K562 (cell line): ENCODE measurements at regions not wholly inside any gene's neighbourhood (a gene's known extent, or its start where the extent isn't known, plus 50 kb on each side); places are given as distances from the start of the nearest gene placed in this dataset.

ENCODE experiments used
- ATAC-seq: fragments of 200-7000 bp; cut with Tn5 transposase; 3 replicates; pipeline ENCODE4 v1.9.1; 2020; ENCODE audit warnings: moderate library complexity
- BruUV-seq: library from RNA; stranded (reverse); fragments of 400-500 nt; replicated peaks from 2 replicates; lab custom pipeline; 2021; lab: Mats Ljungman, UMichigan
- CTCF ChIA-PET: fragments of 300-600 bp; formaldehyde crosslinking; extraction: SDS; loops from one replicate; lab custom pipeline; 2021; ENCODE audit warnings: low intra/inter-chr PET ratio; lab: Yijun Ruan, JAX
- POLR2A ChIA-PET: fragments of 300-600, 350-650 bp; sonication (Branson Sonifier 250); formaldehyde crosslinking; extraction: SDS; loops from one replicate; lab custom pipeline; 2021; ENCODE audit warnings: antibody characterized with exemption, inconsistent platforms; lab: Yijun Ruan, JAX
- DNase-seq, 4 experiments: peaks; one replicate each; pipeline versions ENCODE4 v3.0.0 to v3.0.0-alpha.2; 2011 to 2018; ENCODE audit warnings: low spot score in 3 of 4, mixed read lengths in 3 of 4; ENCODE audit errors: extremely low read depth in 1 of 4
- FAIRE-seq: peaks from 2 replicates; lab custom pipeline; 2011; peaks lifted over from hg19 to GRCh38; lab: Jason Lieb, UNC
- H2AFZ ChIP-seq: 2 replicates; pipeline ENCODE4 v1.6.0; 2011; ENCODE audit warnings: low read depth, low read length, control low read depth, inconsistent platforms
- H3K27ac ChIP-seq: fragments of 200-600 bp; 3 replicates; pipeline ENCODE4 v1.8.0; 2011; ENCODE audit warnings: low read depth, mild to moderate bottlenecking, control low read depth, inconsistent platforms, low read length, moderate library complexity, mixed read lengths; ENCODE audit errors: extremely low read depth
- H3K27me3 ChIP-seq, 2 experiments: fragments of 300-600 bp in 1 of 2; 2 replicates in 1 of 2; 3 replicates in 1 of 2; pipeline versions ENCODE4 v1.6.0 to v1.8.0; 2011; ENCODE audit warnings: inconsistent platforms in 2 of 2, low read length in 2 of 2, mild to moderate bottlenecking in 1 of 2, mixed read lengths in 1 of 2, moderate library complexity in 1 of 2; ENCODE audit not compliant: control insufficient read depth in 2 of 2, insufficient read depth in 2 of 2
- H3K36me3 ChIP-seq: fragments of 300-600 bp; 3 replicates; pipeline ENCODE4 v1.8.0; 2011; ENCODE audit warnings: mild to moderate bottlenecking, low read length, inconsistent platforms; ENCODE audit not compliant: control insufficient read depth, insufficient read depth
- H3K4me1 ChIP-seq, 2 experiments: fragments of 200-600 bp in 1 of 2; replicated peaks in 1 of 2; 2 replicates in 1 of 2; 3 replicates in 1 of 2; pipeline versions ENCODE4 v1.5.1 to v1.8.0; 2011; ENCODE audit warnings: inconsistent platforms in 2 of 2, low read length in 2 of 2, mild to moderate bottlenecking in 1 of 2, mixed read lengths in 1 of 2, moderate library complexity in 1 of 2; ENCODE audit not compliant: control insufficient read depth in 2 of 2, insufficient read depth in 2 of 2
- H3K4me2 ChIP-seq: 2 replicates; pipeline ENCODE4 v1.6.1; 2011; ENCODE audit warnings: low read length, control low read depth, inconsistent platforms, mixed read lengths; ENCODE audit not compliant: insufficient read depth
- H3K4me3 ChIP-seq: fragments of 200-600 bp; sonication (generic), shearing (Covaris generic); 2 replicates; pipeline ENCODE4 v1.5.1; 2016; ENCODE audit warnings: control low read depth, inconsistent platforms
- H3K79me2 ChIP-seq: fragments of 200-600 bp; 3 replicates; pipeline ENCODE4 v1.8.0; 2011; ENCODE audit warnings: low read length, inconsistent platforms; ENCODE audit not compliant: control insufficient read depth, insufficient read depth
- H3K9ac ChIP-seq, 2 experiments: 2 replicates each; pipeline versions ENCODE4 v1.6.0 to v1.6.1; 2011; ENCODE audit warnings: low read depth in 2 of 2, low read length in 2 of 2, control low read depth in 1 of 2, inconsistent platforms in 1 of 2, mild to moderate bottlenecking in 1 of 2, mixed read lengths in 1 of 2; ENCODE audit not compliant: insufficient read depth in 1 of 2
- H3K9me1 ChIP-seq: one replicate; pipeline ENCODE4 v1.6.0; 2011; ENCODE audit warnings: inconsistent platforms, mild to moderate bottlenecking, low read length, moderate library complexity; ENCODE audit not compliant: control insufficient read depth, insufficient read depth
- H3K9me3 ChIP-seq: replicated peaks from 2 replicates; pipeline ENCODE4 v1.5.1; 2011; ENCODE audit warnings: low read depth, low read length, inconsistent platforms; ENCODE audit not compliant: control insufficient read depth, insufficient read depth
- H4K20me1 ChIP-seq: replicated peaks from 2 replicates; pipeline ENCODE4 v1.6.1; 2011; ENCODE audit warnings: low read length, inconsistent platforms, mixed read lengths; ENCODE audit not compliant: control insufficient read depth, insufficient read depth
- ARHGAP35 ChIP-seq: fragments of 450-650 bp; IDR thresholded peaks from 2 replicates; pipeline ENCODE4 v1.6.1; 2018; ENCODE audit not compliant: partially characterized antibody
- CHCHD3 ChIP-seq: fragments of 250-450 bp; sonication (Bioruptor Pico); IDR thresholded peaks from 2 replicates; pipeline ENCODE4 v2.1.2; 2022; ENCODE audit warnings: mild to moderate bottlenecking
- HDAC1 ChIP-seq, 2 experiments: fragments of 450-650 bp; IDR thresholded peaks; 2 replicates each; pipeline ENCODE4 v1.6.1; 2016 to 2017; ENCODE audit warnings: inconsistent platforms in 1 of 2, mild to moderate bottlenecking in 1 of 2, moderate library complexity in 1 of 2
- HDGF ChIP-seq: fragments of 450-650 bp; IDR thresholded peaks from 2 replicates; pipeline ENCODE4 v1.6.1; 2016
- KDM5B ChIP-seq: fragments of 200-600 bp; sonication (generic); IDR thresholded peaks from 2 replicates; pipeline ENCODE4 v1.6.1; 2012; ENCODE audit warnings: low read depth, mild to moderate bottlenecking, moderate library complexity, low read length, control low read depth, inconsistent platforms; ENCODE audit not compliant: insufficient replicate concordance
- NCOA2 ChIP-seq, 2 experiments: fragments of 450-650 bp; IDR thresholded peaks; 2 replicates each; pipeline ENCODE4 v1.6.1; 2018; ENCODE audit warnings: mild to moderate bottlenecking in 2 of 2, moderate library complexity in 1 of 2; ENCODE audit not compliant: partially characterized antibody in 2 of 2
- PPARD ChIP-seq: fragments of 250-450 bp; sonication (Bioruptor Pico); IDR thresholded peaks from 2 replicates; pipeline ENCODE4 v1.8.0; 2022; ENCODE audit warnings: inconsistent platforms, mild to moderate bottlenecking, moderate library complexity
- SRF ChIP-seq, 2 experiments: fragments of 250-450, 450-650 bp in 1 of 2; sonication (Bioruptor Pico) in 1 of 2; sonication (generic) in 1 of 2; formaldehyde crosslinking; IDR thresholded peaks; 2 replicates each; pipeline versions ENCODE4 v1.5.0 to v1.5.1; 2020 to 2022; ENCODE audit warnings: mild to moderate bottlenecking in 1 of 2, missing genetic modification reagents in 1 of 2
- STAT5B ChIP-seq: fragments of 250-450 bp; sonication (Bioruptor Pico); IDR thresholded peaks from 2 replicates; pipeline ENCODE4 v1.8.0; 2021; ENCODE audit warnings: mild to moderate bottlenecking, inconsistent platforms
- TAF9B ChIP-seq: fragments of 450-650 bp; IDR thresholded peaks from 2 replicates; pipeline ENCODE4 v1.6.1; 2018; ENCODE audit warnings: mild to moderate bottlenecking; ENCODE audit not compliant: partially characterized antibody
- ZC3H4 ChIP-seq: sonication (generic); formaldehyde crosslinking; IDR thresholded peaks from 2 replicates; pipeline ENCODE4 v1.9.0; 2021; ENCODE audit warnings: missing genetic modification reagents, borderline replicate concordance
- WGBS: fragments of 100-300 bp; shearing (Covaris generic); methylation state at CpG from one replicate; pipeline ENCODE4 v1.1.6; 2016; ENCODE audit warnings: low coverage, mixed read lengths; ENCODE audit not compliant: insufficient coverage; ENCODE audit errors: missing lambda C conversion rate; 5-methylcytosine and 5-hydroxymethylcytosine counted together
- in situ Hi-C: fragments of 300-500 bp; cut with MboI; formaldehyde crosslinking; loops from 4 replicates; pipeline ENCODE4 v1.15.0; 2018; ENCODE audit warnings: inconsistent platforms, mixed read lengths
- intact Hi-C: fragments of 100-400 bp; cut with micrococcal nuclease; formaldehyde crosslinking; loops from 2 replicates; pipeline ENCODE4 v1.14.2; 2022
- TF ChIP-seq, protein P1 (sequence below): fragments of 250-450 bp; sonication (Bioruptor Pico); IDR thresholded peaks from 2 replicates; pipeline ENCODE4 v1.4.0; 2020; ENCODE audit warnings: mild to moderate bottlenecking, moderate library complexity
- TF ChIP-seq, protein P2 (sequence below): fragments of 450-650 bp; IDR thresholded peaks from 2 replicates; pipeline ENCODE4 v1.6.1; 2017; ENCODE audit warnings: antibody characterized with exemption, mild to moderate bottlenecking
- TF ChIP-seq, protein P3 (sequence below): fragments of 450-650 bp; IDR thresholded peaks from 2 replicates; pipeline ENCODE4 v1.6.1; 2018; ENCODE audit not compliant: partially characterized antibody

DNA sequence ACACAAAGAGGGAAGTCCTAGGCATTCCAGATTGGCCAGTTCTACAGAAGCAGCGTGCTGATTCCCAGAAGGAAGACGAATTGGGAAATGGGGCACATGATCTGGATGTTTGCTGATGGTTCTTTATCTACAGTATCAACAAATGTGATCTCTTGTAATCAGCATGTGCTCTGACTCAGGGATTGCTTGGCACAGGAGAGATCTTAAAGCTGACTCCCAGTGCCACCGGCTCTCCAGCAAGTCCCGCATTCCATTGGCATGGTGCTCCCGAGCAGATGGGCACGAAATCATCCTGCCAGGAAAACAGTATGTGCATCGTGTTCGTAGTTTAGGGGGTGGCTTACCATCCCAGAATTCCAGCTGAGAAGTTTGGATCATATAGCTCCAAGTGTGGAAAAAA is 259.9 kb upstream of the NR2F2 start:
- Histone ChIP-seq H3K4me2 (no peak overlapping the region), H4K20me1 (no peaks in the 10 kb centered on the region), H3K27ac (no peak overlapping the region), H3K36me3 (no peaks in the 10 kb centered on the region), H3K79me2 (no peaks in the 10 kb centered on the region), H3K27me3 (no peaks in the 10 kb centered on the region), H3K4me3 (no peak overlapping the region), H3K4me1 (peaks cover 0 to 7% of the 10 kb centered on the region in 2 experiments; a peak in 3 of 5 replicates), H3K9me1 (no peaks in the 10 kb centered on the region), H2AFZ (no peak overlapping the region), H3K9me3 (no peaks in the 10 kb centered on the region; the same call in 1 of the 2 replicates), H3K9ac (no peak overlapping the region)
- WGBS: 74% methylated on average over 8 of the region's 8 CpGs
- ChIA-PET CTCF (no interaction called here), POLR2A (interaction anchor here (0.5 to 1.3 kb wide), 2 partner anchors 8 to 92 kb away, joined by 3 to 5 read pairs; no protein-coding TSS in a partner anchor)
- in situ Hi-C loops (no loop called here), intact Hi-C loops (loop anchor here (10.0 kb wide), 1 partner anchor 254 kb away; no protein-coding TSS in a partner anchor)
- no TSS peak for BruUV-seq
- no peak for DNase-seq
- no peak for FAIRE-seq
- ATAC-seq: no peak
- TF ChIP-seq PPARD (CRISPR knock-in tag) (no peak), HDAC1 (IDR thresholded peaks at IDR 0.05) (no peak), STAT5B (CRISPR knock-in tag) (no peak), ZC3H4 (CRISPR knock-in tag) (no peak), CHCHD3 (no peak), KDM5B (no peak), ARHGAP35 (no peak), NCOA2 (IDR thresholded peaks at IDR 0.05; ENCODE audit: partially characterized antibody in 2 of 2) (no peak), SRF (CRISPR knock-in tag; IDR thresholded peaks at IDR 0.05) (no peak), TAF9B (no peak), HDGF (no peak)
- TF ChIP-seq, protein P1, sequence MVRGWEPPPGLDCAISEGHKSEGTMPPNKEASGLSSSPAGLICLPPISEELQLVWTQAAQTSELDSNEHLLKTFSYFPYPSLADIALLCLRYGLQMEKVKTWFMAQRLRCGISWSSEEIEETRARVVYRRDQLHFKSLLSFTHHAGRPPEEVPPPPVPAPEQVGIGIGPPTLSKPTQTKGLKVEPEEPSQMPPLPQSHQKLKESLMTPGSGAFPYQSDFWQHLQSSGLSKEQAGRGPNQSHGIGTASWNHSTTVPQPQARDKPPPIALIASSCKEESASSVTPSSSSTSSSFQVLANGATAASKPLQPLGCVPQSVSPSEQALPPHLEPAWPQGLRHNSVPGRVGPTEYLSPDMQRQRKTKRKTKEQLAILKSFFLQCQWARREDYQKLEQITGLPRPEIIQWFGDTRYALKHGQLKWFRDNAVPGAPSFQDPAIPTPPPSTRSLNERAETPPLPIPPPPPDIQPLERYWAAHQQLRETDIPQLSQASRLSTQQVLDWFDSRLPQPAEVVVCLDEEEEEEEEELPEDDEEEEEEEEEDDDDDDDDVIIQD (CRISPR knock-in tag): no peak
- TF ChIP-seq, protein P2, sequence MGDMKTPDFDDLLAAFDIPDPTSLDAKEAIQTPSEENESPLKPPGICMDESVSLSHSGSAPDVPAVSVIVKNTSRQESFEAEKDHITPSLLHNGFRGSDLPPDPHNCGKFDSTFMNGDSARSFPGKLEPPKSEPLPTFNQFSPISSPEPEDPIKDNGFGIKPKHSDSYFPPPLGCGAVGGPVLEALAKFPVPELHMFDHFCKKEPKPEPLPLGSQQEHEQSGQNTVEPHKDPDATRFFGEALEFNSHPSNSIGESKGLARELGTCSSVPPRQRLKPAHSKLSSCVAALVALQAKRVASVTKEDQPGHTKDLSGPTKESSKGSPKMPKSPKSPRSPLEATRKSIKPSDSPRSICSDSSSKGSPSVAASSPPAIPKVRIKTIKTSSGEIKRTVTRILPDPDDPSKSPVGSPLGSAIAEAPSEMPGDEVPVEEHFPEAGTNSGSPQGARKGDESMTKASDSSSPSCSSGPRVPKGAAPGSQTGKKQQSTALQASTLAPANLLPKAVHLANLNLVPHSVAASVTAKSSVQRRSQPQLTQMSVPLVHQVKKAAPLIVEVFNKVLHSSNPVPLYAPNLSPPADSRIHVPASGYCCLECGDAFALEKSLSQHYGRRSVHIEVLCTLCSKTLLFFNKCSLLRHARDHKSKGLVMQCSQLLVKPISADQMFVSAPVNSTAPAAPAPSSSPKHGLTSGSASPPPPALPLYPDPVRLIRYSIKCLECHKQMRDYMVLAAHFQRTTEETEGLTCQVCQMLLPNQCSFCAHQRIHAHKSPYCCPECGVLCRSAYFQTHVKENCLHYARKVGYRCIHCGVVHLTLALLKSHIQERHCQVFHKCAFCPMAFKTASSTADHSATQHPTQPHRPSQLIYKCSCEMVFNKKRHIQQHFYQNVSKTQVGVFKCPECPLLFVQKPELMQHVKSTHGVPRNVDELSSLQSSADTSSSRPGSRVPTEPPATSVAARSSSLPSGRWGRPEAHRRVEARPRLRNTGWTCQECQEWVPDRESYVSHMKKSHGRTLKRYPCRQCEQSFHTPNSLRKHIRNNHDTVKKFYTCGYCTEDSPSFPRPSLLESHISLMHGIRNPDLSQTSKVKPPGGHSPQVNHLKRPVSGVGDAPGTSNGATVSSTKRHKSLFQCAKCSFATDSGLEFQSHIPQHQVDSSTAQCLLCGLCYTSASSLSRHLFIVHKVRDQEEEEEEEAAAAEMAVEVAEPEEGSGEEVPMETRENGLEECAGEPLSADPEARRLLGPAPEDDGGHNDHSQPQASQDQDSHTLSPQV: no peak
- TF ChIP-seq, protein P3, sequence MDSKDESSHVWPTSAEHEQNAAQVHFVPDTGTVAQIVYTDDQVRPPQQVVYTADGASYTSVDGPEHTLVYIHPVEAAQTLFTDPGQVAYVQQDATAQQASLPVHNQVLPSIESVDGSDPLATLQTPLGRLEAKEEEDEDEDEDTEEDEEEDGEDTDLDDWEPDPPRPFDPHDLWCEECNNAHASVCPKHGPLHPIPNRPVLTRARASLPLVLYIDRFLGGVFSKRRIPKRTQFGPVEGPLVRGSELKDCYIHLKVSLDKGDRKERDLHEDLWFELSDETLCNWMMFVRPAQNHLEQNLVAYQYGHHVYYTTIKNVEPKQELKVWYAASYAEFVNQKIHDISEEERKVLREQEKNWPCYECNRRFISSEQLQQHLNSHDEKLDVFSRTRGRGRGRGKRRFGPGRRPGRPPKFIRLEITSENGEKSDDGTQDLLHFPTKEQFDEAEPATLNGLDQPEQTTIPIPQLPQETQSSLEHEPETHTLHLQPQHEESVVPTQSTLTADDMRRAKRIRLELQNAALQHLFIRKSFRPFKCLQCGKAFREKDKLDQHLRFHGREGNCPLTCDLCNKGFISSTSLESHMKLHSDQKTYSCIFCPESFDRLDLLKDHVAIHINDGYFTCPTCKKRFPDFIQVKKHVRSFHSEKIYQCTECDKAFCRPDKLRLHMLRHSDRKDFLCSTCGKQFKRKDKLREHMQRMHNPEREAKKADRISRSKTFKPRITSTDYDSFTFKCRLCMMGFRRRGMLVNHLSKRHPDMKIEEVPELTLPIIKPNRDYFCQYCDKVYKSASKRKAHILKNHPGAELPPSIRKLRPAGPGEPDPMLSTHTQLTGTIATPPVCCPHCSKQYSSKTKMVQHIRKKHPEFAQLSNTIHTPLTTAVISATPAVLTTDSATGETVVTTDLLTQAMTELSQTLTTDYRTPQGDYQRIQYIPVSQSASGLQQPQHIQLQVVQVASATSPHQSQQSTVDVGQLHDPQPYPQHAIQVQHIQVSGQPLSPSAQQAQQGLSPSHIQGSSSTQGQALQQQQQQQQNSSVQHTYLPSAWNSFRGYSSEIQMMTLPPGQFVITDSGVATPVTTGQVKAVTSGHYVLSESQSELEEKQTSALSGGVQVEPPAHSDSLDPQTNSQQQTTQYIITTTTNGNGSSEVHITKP: no peak
